NCI-H2107 treated with DMSO at 0.1 percent for 48 hours (cell line): ENCODE measurements at regions not wholly inside any gene's neighbourhood (a gene's known extent, or its start where the extent isn't known, plus 50 kb on each side); places are given as distances from the start of the nearest gene placed in this dataset.

Source experiments
- DNase-seq: peaks from one replicate; lab custom pipeline; 2025; ENCODE audit not compliant: unreplicated experiment; lab: John Stamatoyannopoulos, UW

- no peak for DNase-seq
Observed at GRCh38 chr11:70696564-70696963, 298.2 kb downstream of the CTTN start.

GRCh38 chr11:70697701-70698100 lies 299.4 kb downstream of the CTTN start:
- no peak for DNase-seq

GRCh38 chr11:70698871-70699270 lies 300.5 kb downstream of the CTTN start:
- no peak for DNase-seq

- DNase-seq = no peak
Observed at GRCh38 chr11:70699294-70700221, 301.2 kb downstream of the CTTN start.

- no peak for DNase-seq
Observed at GRCh38 chr11:70700453-70700852, 302.1 kb downstream of the CTTN start.

GRCh38 chr11:70700871-70701270 lies 302.5 kb downstream of the CTTN start:
- DNase-seq = no peak

- DNase-seq = no peak
Observed at GRCh38 chr11:70702040-70702648, 303.8 kb downstream of the CTTN start.

- DNase-seq = no peak
Observed at GRCh38 chr11:70703141-70704064, 305.1 kb downstream of the CTTN start.

GRCh38 chr11:70705097-70705496 lies 306.8 kb downstream of the CTTN start:
- no peak for DNase-seq

- DNase-seq = no peak
Observed at GRCh38 chr11:70705930-70706329, 307.6 kb downstream of the CTTN start.

- DNase-seq = no peak
Observed at GRCh38 chr11:70707821-70708220, 309.5 kb downstream of the CTTN start.

- no peak for DNase-seq
Observed at GRCh38 chr11:70709596-70709995, 311.3 kb downstream of the CTTN start.

- DNase-seq = no peak
Observed at GRCh38 chr11:70710192-70710591, 311.9 kb downstream of the CTTN start.

- no peak for DNase-seq
Observed at GRCh38 chr11:70710601-70711000, 312.3 kb downstream of the CTTN start.

- no peak for DNase-seq
Observed at GRCh38 chr11:70711095-70711910, 313.0 kb downstream of the CTTN start.

- no peak for DNase-seq
Observed at GRCh38 chr11:70711911-70712185, 313.5 kb downstream of the CTTN start.

GRCh38 chr11:70712471-70712870 lies 314.1 kb downstream of the CTTN start:
- no peak for DNase-seq

- no peak for DNase-seq
Observed at GRCh38 chr11:70713086-70713835, 314.9 kb downstream of the CTTN start.

- DNase-seq = no peak
Observed at GRCh38 chr11:70713988-70714665, 315.8 kb downstream of the CTTN start.
